GM12892 (cell line): ENCODE measurements at regions not wholly inside any gene's neighbourhood (a gene's known extent, or its start where the extent isn't known, plus 50 kb on each side); places are given as distances from the start of the nearest gene placed in this dataset.

ENCODE experiments used
- POLR2A ChIP-seq: IDR thresholded peaks from 2 replicates; pipeline ENCODE4 v1.6.1; 2011; ENCODE audit warnings: low read depth, low read length, control low read depth
- POLR2AphosphoS5 ChIP-seq: IDR thresholded peaks from 2 replicates; pipeline ENCODE4 v1.6.1; 2011; ENCODE audit warnings: low read depth, low read length, control low read depth

DNA sequence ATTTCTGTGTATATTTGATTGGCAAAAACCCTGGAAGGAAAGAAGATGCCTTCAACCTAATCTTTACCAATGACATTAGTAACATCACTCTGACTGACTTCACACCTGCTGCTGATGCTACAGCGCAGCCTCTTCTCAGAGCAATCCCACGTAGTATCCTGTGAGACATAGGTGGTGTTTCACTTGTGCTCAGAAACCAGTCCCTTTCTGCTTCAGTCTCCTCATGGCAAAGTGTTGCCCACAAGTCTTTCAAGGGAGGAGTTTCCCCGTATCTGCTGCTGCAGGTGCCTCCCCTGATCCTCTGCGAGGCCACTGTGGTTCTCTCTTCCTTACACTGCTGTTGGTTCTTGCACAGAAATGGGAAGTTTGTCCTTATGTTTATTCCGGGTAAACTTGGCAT lies 433.2 kb upstream of the TNP1 start:
- TF ChIP-seq POLR2A, result no peak
- no peak for TF ChIP-seq POLR2AphosphoS5
